Upper lobe of right lung (tissue), 1 donor: ENCODE measurements at regions not wholly inside any gene's neighbourhood (a gene's known extent, or its start where the extent isn't known, plus 50 kb on each side); places are given as distances from the start of the nearest gene placed in this dataset.

ENCODE experiments used
- ATAC-seq: fragments of 200-7000 bp; cut with Tn5 transposase; one replicate; pipeline ENCODE4 v1.9.1; 2020; ENCODE audit warnings: mild to moderate bottlenecking, moderate library complexity
- DNase-seq: peaks from one replicate; pipeline ENCODE4 v3.0.0-alpha.2; 2020
- H3K27ac ChIP-seq: fragments of 200-600 bp; one replicate; pipeline ENCODE4 v1.8.0; 2022
- H3K27me3 ChIP-seq: fragments of 200-600 bp; one replicate; pipeline ENCODE4 v1.8.0; 2022; ENCODE audit warnings: mild to moderate bottlenecking
- H3K36me3 ChIP-seq: fragments of 200-600 bp; one replicate; pipeline ENCODE4 v1.8.0; 2022
- H3K4me1 ChIP-seq: fragments of 200-600 bp; one replicate; pipeline ENCODE4 v1.8.0; 2022
- H3K4me3 ChIP-seq: fragments of 200-600 bp; one replicate; pipeline ENCODE4 v1.8.0; 2022; ENCODE audit warnings: mild to moderate bottlenecking
- H3K9me3 ChIP-seq: fragments of 200-600 bp; one replicate; pipeline ENCODE4 v1.8.0; 2022
- intact Hi-C: fragments of 100-400 bp; cut with DNase I; formaldehyde crosslinking; loops from one replicate; pipeline ENCODE4 v1.11.0; 2022
- TF ChIP-seq, protein P1 (sequence below): fragments of 200-600 bp; IDR thresholded peaks from one replicate; pipeline ENCODE4 v1.8.0; 2022; ENCODE audit warnings: antibody characterized with exemption
- donor health status: DM: no; HTN: yes; CAD: no; lungs with severe emphysema.

DNA sequence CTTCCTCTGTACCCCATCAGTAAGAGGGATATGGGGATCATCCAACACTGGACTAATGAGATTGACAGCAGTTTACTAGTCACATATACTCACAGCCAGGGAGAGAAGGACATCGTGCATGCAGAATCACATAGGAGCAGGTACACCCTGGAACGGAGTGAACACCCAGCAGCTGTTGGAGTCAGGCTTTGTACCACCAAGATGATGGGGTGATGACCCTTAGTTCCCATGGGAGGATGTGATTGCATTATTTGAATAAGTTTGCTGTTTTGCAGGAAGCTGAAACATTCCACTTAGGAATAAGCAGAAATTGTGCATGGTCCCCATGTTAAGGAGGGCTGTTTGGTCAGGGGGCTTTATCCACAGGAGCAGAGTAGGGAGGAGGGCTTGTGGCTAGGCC is 482.7 kb upstream of the PDZRN3 start:
- no peak overlapping the region for H3K4me3 ChIP-seq
- TF ChIP-seq, protein P1, sequence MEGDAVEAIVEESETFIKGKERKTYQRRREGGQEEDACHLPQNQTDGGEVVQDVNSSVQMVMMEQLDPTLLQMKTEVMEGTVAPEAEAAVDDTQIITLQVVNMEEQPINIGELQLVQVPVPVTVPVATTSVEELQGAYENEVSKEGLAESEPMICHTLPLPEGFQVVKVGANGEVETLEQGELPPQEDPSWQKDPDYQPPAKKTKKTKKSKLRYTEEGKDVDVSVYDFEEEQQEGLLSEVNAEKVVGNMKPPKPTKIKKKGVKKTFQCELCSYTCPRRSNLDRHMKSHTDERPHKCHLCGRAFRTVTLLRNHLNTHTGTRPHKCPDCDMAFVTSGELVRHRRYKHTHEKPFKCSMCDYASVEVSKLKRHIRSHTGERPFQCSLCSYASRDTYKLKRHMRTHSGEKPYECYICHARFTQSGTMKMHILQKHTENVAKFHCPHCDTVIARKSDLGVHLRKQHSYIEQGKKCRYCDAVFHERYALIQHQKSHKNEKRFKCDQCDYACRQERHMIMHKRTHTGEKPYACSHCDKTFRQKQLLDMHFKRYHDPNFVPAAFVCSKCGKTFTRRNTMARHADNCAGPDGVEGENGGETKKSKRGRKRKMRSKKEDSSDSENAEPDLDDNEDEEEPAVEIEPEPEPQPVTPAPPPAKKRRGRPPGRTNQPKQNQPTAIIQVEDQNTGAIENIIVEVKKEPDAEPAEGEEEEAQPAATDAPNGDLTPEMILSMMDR: no peak
- no peaks in the 10 kb centered on the region for H3K9me3 ChIP-seq
- DNase-seq: no peak
- intact Hi-C loops: no loop called here
- no peaks in the 10 kb centered on the region for H3K4me1 ChIP-seq
- no peaks in the 10 kb centered on the region for H3K27me3 ChIP-seq
- no peaks in the 10 kb centered on the region for H3K36me3 ChIP-seq
- no peak overlapping the region for H3K27ac ChIP-seq
- ATAC-seq: no peak

DNA sequence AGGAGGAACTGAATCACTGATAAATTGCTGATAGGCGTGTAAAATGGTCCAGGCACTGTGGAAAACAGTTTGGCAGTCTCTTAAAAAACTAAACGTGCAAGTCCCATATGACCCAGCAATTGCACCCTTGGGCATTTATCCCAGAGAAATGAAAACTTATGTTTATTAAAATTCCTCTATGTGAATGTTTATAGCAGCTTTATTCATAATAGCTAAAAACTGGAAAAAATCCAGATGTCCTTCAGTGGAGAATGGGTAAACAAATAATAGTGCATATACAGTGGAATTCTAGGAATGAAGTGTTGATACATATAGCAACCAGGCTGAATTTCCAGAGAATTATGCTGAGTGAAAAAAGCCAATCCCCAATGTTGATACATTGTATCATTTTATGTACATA is 482.2 kb upstream of the PDZRN3 start:
- no peaks in the 10 kb centered on the region for H3K27me3 ChIP-seq
- no peak overlapping the region for H3K4me3 ChIP-seq
- TF ChIP-seq, protein P1: no peak
- no peaks in the 10 kb centered on the region for H3K9me3 ChIP-seq
- no peaks in the 10 kb centered on the region for H3K36me3 ChIP-seq
- intact Hi-C loops: no loop called here
- no peak for DNase-seq
- no peak for ATAC-seq
- no peaks in the 10 kb centered on the region for H3K4me1 ChIP-seq
- no peak overlapping the region for H3K27ac ChIP-seq

DNA sequence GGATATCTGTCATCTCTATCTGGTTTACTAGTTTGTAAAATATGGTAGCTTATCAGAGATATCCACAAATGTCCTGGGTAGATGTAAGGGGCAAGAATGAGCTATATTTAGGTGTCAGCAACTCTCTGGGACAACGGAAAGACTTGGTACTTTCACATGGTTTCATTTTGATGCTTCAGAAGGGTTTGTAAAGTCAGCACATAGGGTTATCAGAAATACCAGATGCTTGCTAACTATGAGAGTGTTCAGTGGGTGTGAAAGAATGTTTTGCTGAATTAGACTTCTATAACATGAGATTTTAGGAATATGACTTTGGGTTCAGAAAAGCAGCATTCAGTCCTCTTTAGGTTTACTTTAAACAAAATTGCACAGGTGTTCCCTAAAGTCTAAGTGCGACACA is 466.5 kb upstream of the PDZRN3 start:
- TF ChIP-seq, protein P1: no peak
- no peaks in the 10 kb centered on the region for H3K27me3 ChIP-seq
- H3K9me3 ChIP-seq: no peaks in the 10 kb centered on the region
- no peaks in the 10 kb centered on the region for H3K36me3 ChIP-seq
- no peaks in the 10 kb centered on the region for H3K4me1 ChIP-seq
- intact Hi-C loops: no loop called here
- H3K4me3 ChIP-seq: no peak overlapping the region
- ATAC-seq (no peak), DNase-seq (no peak)
- no peak overlapping the region for H3K27ac ChIP-seq

DNA sequence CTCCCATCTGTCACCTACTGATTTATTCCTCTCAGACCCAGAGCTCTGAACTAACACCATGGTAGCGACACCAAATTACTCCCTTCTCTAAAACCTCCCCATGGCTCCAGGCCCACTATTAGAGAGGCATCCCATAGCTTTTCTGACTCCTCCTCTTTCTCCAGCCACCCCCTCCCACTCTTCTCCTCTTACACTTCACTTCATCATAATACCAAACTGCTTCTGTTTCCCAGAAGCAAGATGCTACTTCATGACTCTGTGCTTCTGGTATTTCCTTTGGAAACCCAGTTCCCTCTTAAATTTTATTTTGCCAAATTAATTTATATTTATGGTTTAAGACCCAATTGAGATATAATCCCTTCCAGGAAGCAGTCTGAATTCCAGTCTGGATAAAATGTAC is 465.1 kb upstream of the PDZRN3 start:
- TF ChIP-seq, protein P1: no peak
- ATAC-seq: no peak

DNA sequence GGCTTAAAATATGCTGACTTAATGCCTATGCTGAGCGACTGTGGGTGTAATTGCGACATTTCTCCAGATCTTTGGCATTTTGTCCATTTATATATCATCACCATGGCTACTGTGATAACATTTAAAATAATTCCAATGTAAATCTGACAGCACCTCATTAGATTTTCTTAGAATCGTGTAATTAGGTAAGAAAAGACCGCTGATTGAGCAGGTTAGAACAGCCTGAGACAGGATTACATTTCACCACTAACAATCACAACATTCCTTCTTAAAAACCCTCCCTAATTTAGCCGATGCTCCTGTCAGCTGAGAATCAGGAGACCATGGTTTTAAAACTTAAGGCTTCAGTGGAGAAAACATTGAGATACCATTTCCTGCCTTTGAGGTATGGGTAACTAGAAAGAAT is 455.3 kb upstream of the PDZRN3 start:
- no peaks in the 10 kb centered on the region for H3K9me3 ChIP-seq
- intact Hi-C loops: no loop called here
- TF ChIP-seq, protein P1: no peak
- no peak for DNase-seq
- H3K4me1 ChIP-seq: no peaks in the 10 kb centered on the region
- H3K27ac ChIP-seq: no peak overlapping the region
- no peak overlapping the region for H3K4me3 ChIP-seq
- no peaks in the 10 kb centered on the region for H3K27me3 ChIP-seq
- H3K36me3 ChIP-seq: no peaks in the 10 kb centered on the region
- ATAC-seq: no peak

More for the DNA sequence above, 465.1 kb upstream of the PDZRN3 start:
- H3K27me3 ChIP-seq: no peaks in the 10 kb centered on the region
- no peak overlapping the region for H3K4me3 ChIP-seq
- H3K27ac ChIP-seq: no peak overlapping the region
- no peak for DNase-seq
- intact Hi-C loops: no loop called here
- no peaks in the 10 kb centered on the region for H3K9me3 ChIP-seq
- no peaks in the 10 kb centered on the region for H3K36me3 ChIP-seq
- H3K4me1 ChIP-seq: no peaks in the 10 kb centered on the region

DNA sequence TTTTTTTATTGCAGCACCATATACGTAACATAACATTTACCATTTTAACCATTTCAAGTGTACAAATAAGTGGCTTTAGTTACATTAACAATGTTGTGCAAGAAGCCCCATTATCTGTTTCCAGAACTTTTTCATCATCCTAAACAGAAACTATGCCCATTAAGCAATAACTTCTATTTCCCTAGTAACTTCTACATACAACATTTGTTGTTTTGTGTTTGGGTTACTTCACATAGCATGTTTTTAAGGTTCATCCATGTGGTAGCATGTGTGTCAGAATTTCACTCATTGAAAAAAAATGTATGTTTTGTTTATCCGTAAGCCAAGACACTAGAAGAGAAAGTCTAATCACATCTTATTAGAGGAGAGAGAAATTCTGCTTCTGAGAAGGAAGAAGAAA is 450.5 kb upstream of the PDZRN3 start:
- Histone ChIP-seq H3K36me3 (no peaks in the 10 kb centered on the region), H3K27ac (no peak overlapping the region), H3K4me1 (no peaks in the 10 kb centered on the region), H3K27me3 (no peaks in the 10 kb centered on the region), H3K4me3 (no peak overlapping the region), H3K9me3 (no peaks in the 10 kb centered on the region)
- DNase-seq (no peak), ATAC-seq (no peak)
- TF ChIP-seq, protein P1: no peak
- intact Hi-C loops: no loop called here
